HG03103 (cell line): ENCODE measurements at regions not wholly inside any gene's neighbourhood (a gene's known extent, or its start where the extent isn't known, plus 50 kb on each side); places are given as distances from the start of the nearest gene placed in this dataset.
"Not testable (repeated sequence)": the region's sequence is repeated elsewhere in the genome, so short reads cannot be mapped to it uniquely, and the experiment has no call there.

Experiments used
- ATAC-seq: cut with Tn5 transposase; IDR thresholded peaks from one replicate; pipeline ENCODE4 v1.9.1; 2021; ENCODE audit warnings: low read depth; ENCODE audit not compliant: unreplicated experiment

GRCh38 chr5:173667702-173668101, 51.3 kb upstream of the BOD1 start:
- no peak for ATAC-seq

GRCh38 chr5:173668245-173668800, 51.9 kb upstream of the BOD1 start:
- ATAC-seq, result no peak

GRCh38 chr5:173668910-173669309, 52.5 kb upstream of the BOD1 start:
- ATAC-seq, result no peak

- no peak for ATAC-seq
Observed at GRCh38 chr5:173669483-173669882, 53.0 kb upstream of the BOD1 start.

GRCh38 chr5:173670130-173670651, 53.7 kb upstream of the BOD1 start:
- ATAC-seq, result no peak

- no peak for ATAC-seq
Observed at GRCh38 chr5:173670791-173671120, 54.3 kb upstream of the BOD1 start.

GRCh38 chr5:173671121-173671949, 54.9 kb upstream of the BOD1 start:
- no peak for ATAC-seq

- ATAC-seq, result no peak
Observed at GRCh38 chr5:173672166-173672565, 55.7 kb upstream of the BOD1 start.

GRCh38 chr5:173672891-173673290, 56.4 kb upstream of the BOD1 start:
- ATAC-seq, result no peak

GRCh38 chr5:173673295-173674101, 57.0 kb upstream of the BOD1 start:
- no peak for ATAC-seq

- no peak for ATAC-seq
Observed at GRCh38 chr5:173675287-173675996, 59.0 kb upstream of the BOD1 start.

- ATAC-seq, result no peak
Observed at GRCh38 chr5:173676375-173676774, 59.9 kb upstream of the BOD1 start.

- ATAC-seq, result no peak
Observed at GRCh38 chr5:173677125-173677672, 60.7 kb upstream of the BOD1 start.

- ATAC-seq, result no peak
Observed at GRCh38 chr5:173679909-173680630, 63.6 kb upstream of the BOD1 start.

GRCh38 chr5:173680660-173681242, 64.3 kb upstream of the BOD1 start:
- ATAC-seq, result no peak

GRCh38 chr5:173682313-173682712, 65.9 kb upstream of the BOD1 start:
- ATAC-seq, result no peak

GRCh38 chr5:173684535-173684934, 68.1 kb upstream of the BOD1 start:
- ATAC-seq, result not testable (repeated sequence)

- no peak for ATAC-seq
Observed at GRCh38 chr5:173686950-173687349, 70.5 kb upstream of the BOD1 start.

- no peak for ATAC-seq
Observed at GRCh38 chr5:173688703-173689102, 72.3 kb upstream of the BOD1 start.
